ENCODE measurements at regions not wholly inside any gene's neighbourhood (a gene's known extent, or its start where the extent isn't known, plus 50 kb on each side); places are given as distances from the start of the nearest gene placed in this dataset.

- no peak overlapping the region for H3K27ac ChIP-seq
- DNase-seq: no peak
- TF ChIP-seq CTCF (IDR thresholded peaks at IDR 0.05; ENCODE audit: low read depth, low read length): no peak
- no peaks in the 10 kb centered on the region for H3K36me3 ChIP-seq
- H3K9me3 ChIP-seq (ENCODE audit: severe bottlenecking): no peaks in the 10 kb centered on the region
- H3K4me3 ChIP-seq (ENCODE audit: low read depth, low read length): no peak overlapping the region
- H3K27me3 ChIP-seq (ENCODE audit: insufficient read depth, low read depth, severe bottlenecking): no peaks in the 10 kb centered on the region
These were observed 559.0 kb downstream of the OMA1 start for GRCh38 chr1:57987523-57987922.

- Histone ChIP-seq H3K36me3 (no peaks in the 10 kb centered on the region), H3K9me3 (ENCODE audit: severe bottlenecking) (no peaks in the 10 kb centered on the region), H3K27me3 (ENCODE audit: insufficient read depth, low read depth, severe bottlenecking) (no peaks in the 10 kb centered on the region), H3K27ac (no peak overlapping the region), H3K4me3 (ENCODE audit: low read depth, low read length) (no peak overlapping the region)
- TF ChIP-seq CTCF (IDR thresholded peaks at IDR 0.05; ENCODE audit: low read depth, low read length): no peak
- DNase-seq: no peak
These were observed 560.1 kb downstream of the OMA1 start for GRCh38 chr1:57986432-57986831.

- Histone ChIP-seq H3K27ac (no peak overlapping the region), H3K36me3 (no peaks in the 10 kb centered on the region), H3K9me3 (ENCODE audit: severe bottlenecking) (no peaks in the 10 kb centered on the region), H3K27me3 (ENCODE audit: insufficient read depth, low read depth, severe bottlenecking) (no peaks in the 10 kb centered on the region), H3K4me3 (ENCODE audit: low read depth, low read length) (no peak overlapping the region)
- no peak for TF ChIP-seq CTCF (IDR thresholded peaks at IDR 0.05; ENCODE audit: low read depth, low read length)
- DNase-seq: no peak
These were observed 560.4 kb upstream of the DAB1 start for GRCh38 chr1:57984277-57984676.

- no peak for TF ChIP-seq CTCF (IDR thresholded peaks at IDR 0.05; ENCODE audit: low read depth, low read length)
- no peaks in the 10 kb centered on the region for H3K9me3 ChIP-seq (ENCODE audit: severe bottlenecking)
- no peaks in the 10 kb centered on the region for H3K27me3 ChIP-seq (ENCODE audit: insufficient read depth, low read depth, severe bottlenecking)
- no peaks in the 10 kb centered on the region for H3K36me3 ChIP-seq
- DNase-seq: no peak
- no peak overlapping the region for H3K4me3 ChIP-seq (ENCODE audit: low read depth, low read length)
- H3K27ac ChIP-seq: no peak overlapping the region
These were observed 559.6 kb upstream of the DAB1 start for GRCh38 chr1:57983441-57983840.

DNA sequence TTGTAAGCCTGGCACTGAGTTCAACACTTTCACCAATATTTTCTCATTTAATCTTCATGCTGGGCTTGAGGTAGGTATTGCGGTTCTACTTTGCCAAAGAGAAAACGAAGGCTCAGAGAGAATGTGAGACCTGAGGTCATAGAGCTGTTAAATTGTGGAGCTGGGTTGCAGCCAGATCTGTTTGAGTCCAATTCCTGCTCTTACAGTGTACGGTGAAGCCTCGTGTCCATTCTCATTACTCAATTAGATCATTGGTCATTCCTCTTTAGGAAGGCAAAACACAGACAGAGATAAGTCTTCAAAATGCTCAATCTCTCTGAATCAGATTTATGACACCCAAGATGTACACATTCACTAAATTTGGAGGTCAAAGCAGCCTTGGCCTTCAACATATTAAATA is 559.0 kb upstream of the DAB1 start:
- Histone ChIP-seq H3K9me3 (ENCODE audit: severe bottlenecking) (no peaks in the 10 kb centered on the region), H3K4me3 (ENCODE audit: low read depth, low read length) (no peak overlapping the region), H3K36me3 (no peaks in the 10 kb centered on the region), H3K27me3 (ENCODE audit: insufficient read depth, low read depth, severe bottlenecking) (no peaks in the 10 kb centered on the region), H3K27ac (no peak overlapping the region)
- DNase-seq: no peak
- no peak for TF ChIP-seq CTCF (IDR thresholded peaks at IDR 0.05; ENCODE audit: low read depth, low read length)

DNA sequence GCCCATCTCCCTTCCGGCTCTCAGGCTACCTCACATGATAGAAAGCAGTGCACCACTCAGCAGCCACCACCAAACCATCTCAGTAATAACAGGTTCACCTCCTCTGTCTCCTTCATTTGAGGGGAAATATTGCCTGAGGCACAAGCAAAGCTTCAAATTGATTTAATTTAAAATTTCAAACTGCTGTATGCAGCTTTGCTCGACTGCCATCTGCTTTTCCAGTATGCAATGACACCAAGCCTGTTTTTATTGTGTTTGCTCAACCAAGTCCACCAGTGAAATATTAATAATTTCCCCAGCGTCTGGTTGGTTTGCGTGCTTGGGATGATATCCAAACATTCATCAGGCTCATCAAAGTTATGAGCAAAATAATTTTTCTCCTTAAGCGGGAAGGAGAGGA is 552.4 kb upstream of the DAB1 start:
- TF ChIP-seq CTCF (IDR thresholded peaks at IDR 0.05; ENCODE audit: low read depth, low read length): no peak
- Histone ChIP-seq H3K9me3 (ENCODE audit: severe bottlenecking) (no peaks in the 10 kb centered on the region), H3K27ac (no peak overlapping the region), H3K27me3 (ENCODE audit: insufficient read depth, low read depth, severe bottlenecking) (no peaks in the 10 kb centered on the region), H3K4me3 (ENCODE audit: low read depth, low read length) (no peak overlapping the region), H3K36me3 (no peaks in the 10 kb centered on the region)
- DNase-seq: no peak
